ENCODE measurements at regions not wholly inside any gene's neighbourhood (a gene's known extent, or its start where the extent isn't known, plus 50 kb on each side); places are given as distances from the start of the nearest gene placed in this dataset.

DNA sequence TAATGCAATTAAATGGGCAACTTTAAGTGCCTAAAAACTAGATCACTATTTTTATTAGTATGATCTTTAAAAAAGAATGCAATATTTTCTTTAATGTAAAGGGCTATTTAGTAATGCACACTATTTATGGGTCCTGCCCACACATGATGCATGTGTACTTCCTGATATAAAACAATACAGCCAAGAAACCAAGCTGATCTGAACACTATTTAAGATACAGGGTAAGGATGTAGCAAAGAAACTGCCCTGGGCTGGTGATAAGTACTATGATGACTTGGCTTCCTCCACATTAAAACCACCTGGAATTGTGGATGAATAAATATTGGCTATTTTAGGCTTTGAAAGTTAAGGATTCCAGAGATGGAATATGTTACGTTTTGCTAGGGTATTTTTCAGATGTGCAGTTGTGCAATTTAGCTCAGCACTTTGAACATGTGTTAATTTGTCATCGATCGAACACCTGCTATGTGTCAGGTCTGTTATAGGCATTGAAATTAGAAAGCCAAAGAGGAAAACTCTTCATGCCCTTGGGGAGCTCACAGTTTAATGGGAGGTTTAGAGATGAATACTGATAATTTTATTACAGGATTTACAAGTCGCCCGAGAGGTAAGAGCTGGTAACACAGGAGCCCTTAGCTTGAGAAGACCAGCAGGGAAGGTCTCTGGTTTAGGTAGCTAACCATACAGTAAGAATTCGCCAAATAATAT lies 276.7 kb downstream of the PLK2 start:
- TF ChIP-seq, protein P1, sequence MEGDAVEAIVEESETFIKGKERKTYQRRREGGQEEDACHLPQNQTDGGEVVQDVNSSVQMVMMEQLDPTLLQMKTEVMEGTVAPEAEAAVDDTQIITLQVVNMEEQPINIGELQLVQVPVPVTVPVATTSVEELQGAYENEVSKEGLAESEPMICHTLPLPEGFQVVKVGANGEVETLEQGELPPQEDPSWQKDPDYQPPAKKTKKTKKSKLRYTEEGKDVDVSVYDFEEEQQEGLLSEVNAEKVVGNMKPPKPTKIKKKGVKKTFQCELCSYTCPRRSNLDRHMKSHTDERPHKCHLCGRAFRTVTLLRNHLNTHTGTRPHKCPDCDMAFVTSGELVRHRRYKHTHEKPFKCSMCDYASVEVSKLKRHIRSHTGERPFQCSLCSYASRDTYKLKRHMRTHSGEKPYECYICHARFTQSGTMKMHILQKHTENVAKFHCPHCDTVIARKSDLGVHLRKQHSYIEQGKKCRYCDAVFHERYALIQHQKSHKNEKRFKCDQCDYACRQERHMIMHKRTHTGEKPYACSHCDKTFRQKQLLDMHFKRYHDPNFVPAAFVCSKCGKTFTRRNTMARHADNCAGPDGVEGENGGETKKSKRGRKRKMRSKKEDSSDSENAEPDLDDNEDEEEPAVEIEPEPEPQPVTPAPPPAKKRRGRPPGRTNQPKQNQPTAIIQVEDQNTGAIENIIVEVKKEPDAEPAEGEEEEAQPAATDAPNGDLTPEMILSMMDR (IDR thresholded peaks at IDR 0.05; ENCODE audit: insufficient read depth, low read length), result no peak
- TF ChIP-seq, protein P2, sequence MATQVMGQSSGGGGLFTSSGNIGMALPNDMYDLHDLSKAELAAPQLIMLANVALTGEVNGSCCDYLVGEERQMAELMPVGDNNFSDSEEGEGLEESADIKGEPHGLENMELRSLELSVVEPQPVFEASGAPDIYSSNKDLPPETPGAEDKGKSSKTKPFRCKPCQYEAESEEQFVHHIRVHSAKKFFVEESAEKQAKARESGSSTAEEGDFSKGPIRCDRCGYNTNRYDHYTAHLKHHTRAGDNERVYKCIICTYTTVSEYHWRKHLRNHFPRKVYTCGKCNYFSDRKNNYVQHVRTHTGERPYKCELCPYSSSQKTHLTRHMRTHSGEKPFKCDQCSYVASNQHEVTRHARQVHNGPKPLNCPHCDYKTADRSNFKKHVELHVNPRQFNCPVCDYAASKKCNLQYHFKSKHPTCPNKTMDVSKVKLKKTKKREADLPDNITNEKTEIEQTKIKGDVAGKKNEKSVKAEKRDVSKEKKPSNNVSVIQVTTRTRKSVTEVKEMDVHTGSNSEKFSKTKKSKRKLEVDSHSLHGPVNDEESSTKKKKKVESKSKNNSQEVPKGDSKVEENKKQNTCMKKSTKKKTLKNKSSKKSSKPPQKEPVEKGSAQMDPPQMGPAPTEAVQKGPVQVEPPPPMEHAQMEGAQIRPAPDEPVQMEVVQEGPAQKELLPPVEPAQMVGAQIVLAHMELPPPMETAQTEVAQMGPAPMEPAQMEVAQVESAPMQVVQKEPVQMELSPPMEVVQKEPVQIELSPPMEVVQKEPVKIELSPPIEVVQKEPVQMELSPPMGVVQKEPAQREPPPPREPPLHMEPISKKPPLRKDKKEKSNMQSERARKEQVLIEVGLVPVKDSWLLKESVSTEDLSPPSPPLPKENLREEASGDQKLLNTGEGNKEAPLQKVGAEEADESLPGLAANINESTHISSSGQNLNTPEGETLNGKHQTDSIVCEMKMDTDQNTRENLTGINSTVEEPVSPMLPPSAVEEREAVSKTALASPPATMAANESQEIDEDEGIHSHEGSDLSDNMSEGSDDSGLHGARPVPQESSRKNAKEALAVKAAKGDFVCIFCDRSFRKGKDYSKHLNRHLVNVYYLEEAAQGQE (IDR thresholded peaks at IDR 0.05; ENCODE audit: insufficient replicate concordance, low read depth), result no peak
- TF ChIP-seq POLR2AphosphoS5 (IDR thresholded peaks at IDR 0.05; ENCODE audit: low read depth) (no peak), GABPA (IDR thresholded peaks at IDR 0.05; ENCODE audit: low read depth) (no peak), SPI1 (IDR thresholded peaks at IDR 0.05; ENCODE audit: borderline replicate concordance, low read depth) (no peak)
